Lower leg skin (tissue), 3 donors: ENCODE measurements at regions not wholly inside any gene's neighbourhood (a gene's known extent, or its start where the extent isn't known, plus 50 kb on each side); places are given as distances from the start of the nearest gene placed in this dataset.

Source experiments
- CTCF ChIP-seq, 3 donors: fragments of 450-650 bp; IDR thresholded peaks; one replicate each; pipeline ENCODE4 v1.5.1; 2016; ENCODE audit warnings: antibody characterized with exemption in 3 of 3, mild to moderate bottlenecking in 3 of 3, moderate library complexity in 2 of 3
- POLR2A ChIP-seq, 2 donors: fragments of 450-650 bp; IDR thresholded peaks; one replicate each; pipeline ENCODE4 v1.6.1; 2016 to 2017; ENCODE audit warnings: antibody characterized with exemption in 2 of 2, mild to moderate bottlenecking in 1 of 2, moderate library complexity in 1 of 2

DNA sequence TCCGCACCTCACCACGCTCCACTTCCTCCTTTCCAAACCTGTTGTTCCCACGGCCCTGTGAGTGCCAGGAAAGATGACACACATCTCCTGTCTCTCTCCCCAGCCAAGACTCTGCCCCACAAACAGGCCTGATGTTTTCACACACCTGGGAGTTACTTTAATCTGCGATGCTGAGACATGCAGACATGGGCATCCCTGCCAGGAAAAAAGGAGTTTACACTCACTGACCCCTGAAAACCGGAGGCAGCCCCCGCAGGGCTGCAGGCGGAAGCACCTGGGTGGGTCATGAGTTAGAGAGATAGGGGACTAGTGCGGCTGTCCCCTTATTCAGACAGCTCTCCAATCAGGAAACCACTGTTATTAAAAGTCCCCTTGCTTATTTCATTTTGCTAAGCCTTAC is 106.4 kb upstream of the CARD11 start:
- TF ChIP-seq CTCF (IDR thresholded peaks at IDR 0.05) (no peak), POLR2A (IDR thresholded peaks at IDR 0.05) (no peak)
